Body of pancreas (tissue), 4 donors: ENCODE measurements at regions not wholly inside any gene's neighbourhood (a gene's known extent, or its start where the extent isn't known, plus 50 kb on each side); places are given as distances from the start of the nearest gene placed in this dataset.
"Not testable (repeated sequence)": the region's sequence is repeated elsewhere in the genome, so short reads cannot be mapped to it uniquely, and the experiment has no call there.

ENCODE experiments used
- CTCF ChIP-seq, 7 experiments: fragments of 450-650 bp in 4 of 7; fragments of 200-600 bp in 3 of 7; sonication (generic) in 3 of 7; IDR thresholded peaks; one replicate each; pipeline ENCODE4 v1.5.1; 2016 to 2019; ENCODE audit warnings: antibody characterized with exemption in 7 of 7
- POLR2A ChIP-seq, 3 donors: fragments of 450-650 bp; IDR thresholded peaks; one replicate each; pipeline ENCODE4 v1.6.1; 2016; ENCODE audit warnings: antibody characterized with exemption in 3 of 3, mild to moderate bottlenecking in 2 of 3

GRCh38 chr12:105478788-105479187 lies 148.3 kb downstream of the C12orf75 start:
- TF ChIP-seq CTCF, POLR2A (IDR thresholded peaks at IDR 0.05): not testable (repeated sequence)
